SK-N-SH (cell line): ENCODE measurements at regions not wholly inside any gene's neighbourhood (a gene's known extent, or its start where the extent isn't known, plus 50 kb on each side); places are given as distances from the start of the nearest gene placed in this dataset.

ENCODE experiments used
- CTCF ChIA-PET: fragments of 300-600, 350-600 bp; formaldehyde crosslinking; extraction: SDS; loops from one replicate; lab custom pipeline; 2021; lab: Yijun Ruan, JAX
- POLR2A ChIA-PET: fragments of 350-600 bp; sonication (Branson Sonifier 250); formaldehyde crosslinking; extraction: SDS; loops from one replicate; lab custom pipeline; 2020; ENCODE audit warnings: antibody characterized with exemption, inconsistent platforms; lab: Yijun Ruan, JAX
- DNase-seq: peaks from one replicate; pipeline ENCODE4 v3.0.0; 2012
- H2AFZ ChIP-seq: fragments of 200-600 bp; sonication (generic); 2 replicates; pipeline ENCODE4 v1.8.1; 2016; ENCODE audit warnings: antibody characterized with exemption, mild to moderate bottlenecking, low read depth
- H3F3A ChIP-seq: fragments of 200-600 bp; sonication (generic); replicated peaks from 2 replicates; pipeline ENCODE3; 2016; ENCODE audit warnings: antibody characterized with exemption, mild to moderate bottlenecking; ENCODE audit not compliant: insufficient read depth
- H3K27ac ChIP-seq, 2 experiments: fragments of 200-500 bp in 1 of 2; fragments of 200-600 bp in 1 of 2; sonication (Bioruptor generic) in 1 of 2; sonication (generic), shearing (Covaris generic) in 1 of 2; 2 replicates each; pipeline versions ENCODE4 v1.5.1 to v1.6.1; 2014 to 2016; ENCODE audit warnings: low read depth in 2 of 2, inconsistent platforms in 1 of 2, low read length in 1 of 2, mild to moderate bottlenecking in 1 of 2, mixed read lengths in 1 of 2
- H3K27me3 ChIP-seq: fragments of 200-600 bp; sonication (generic), shearing (Covaris generic); 2 replicates; pipeline ENCODE4 v1.6.1; 2016; ENCODE audit warnings: mixed run types; ENCODE audit not compliant: insufficient read depth
- H3K36me3 ChIP-seq, 2 experiments: fragments of 200-500 bp in 1 of 2; fragments of 200-600 bp in 1 of 2; sonication (Bioruptor generic) in 1 of 2; sonication (generic) in 1 of 2; replicated peaks in 1 of 2; 2 replicates each; pipeline versions ENCODE3 to v1.5.1; 2014 to 2016; ENCODE audit warnings: low read length in 1 of 2, mild to moderate bottlenecking in 1 of 2; ENCODE audit not compliant: insufficient read depth in 2 of 2, control insufficient read depth in 1 of 2
- H3K4me1 ChIP-seq, 2 experiments: fragments of 200-500 bp in 1 of 2; fragments of 200-600 bp in 1 of 2; sonication (Bioruptor generic) in 1 of 2; sonication (generic), shearing (Covaris generic) in 1 of 2; 2 replicates each; pipeline versions ENCODE4 v1.5.1 to v1.6.1; 2014 to 2016; ENCODE audit warnings: low read depth in 1 of 2, low read length in 1 of 2, mixed run types in 1 of 2; ENCODE audit not compliant: insufficient read depth in 2 of 2, control insufficient read depth in 1 of 2
- H3K4me2 ChIP-seq: fragments of 200-600 bp; sonication (generic), shearing (Covaris generic); 2 replicates; pipeline ENCODE4 v1.6.1; 2017; ENCODE audit warnings: mixed run types
- H3K4me3 ChIP-seq, 2 experiments: fragments of 200-500 bp in 1 of 2; fragments of 200-600 bp in 1 of 2; sonication (Bioruptor generic) in 1 of 2; sonication (generic), shearing (Covaris generic) in 1 of 2; 2 replicates each; pipeline versions ENCODE4 v1.5.1 to v1.8.1; 2014 to 2016; ENCODE audit warnings: low read depth in 2 of 2, inconsistent platforms in 1 of 2, low read length in 1 of 2, mild to moderate bottlenecking in 1 of 2, mixed read lengths in 1 of 2, moderate library complexity in 1 of 2
- H3K79me2 ChIP-seq: fragments of 200-600 bp; sonication (generic); 2 replicates; pipeline ENCODE4 v1.8.1; 2017; ENCODE audit warnings: mild to moderate bottlenecking; ENCODE audit not compliant: insufficient read depth
- H3K9ac ChIP-seq: fragments of 200-600 bp; sonication (generic); 2 replicates; pipeline ENCODE4 v1.6.1; 2017; ENCODE audit warnings: mixed run types
- H3K9me2 ChIP-seq: fragments of 200-600 bp; sonication (generic); 2 replicates; pipeline ENCODE4 v1.6.1; 2017; ENCODE audit warnings: mixed run types
- H3K9me3 ChIP-seq: fragments of 200-600 bp; sonication (generic); 2 replicates; pipeline ENCODE4 v1.6.1; 2017; ENCODE audit warnings: mixed run types, mild to moderate bottlenecking, moderate library complexity
- H4K20me1 ChIP-seq: fragments of 200-600 bp; sonication (generic); 2 replicates; pipeline ENCODE4 v1.6.1; 2017; ENCODE audit warnings: mild to moderate bottlenecking, mixed run types; ENCODE audit not compliant: insufficient read depth
- CTCF ChIP-seq: fragments of 200-600 bp; sonication (generic); IDR thresholded peaks from 2 replicates; pipeline ENCODE4 v1.6.1; 2017; ENCODE audit warnings: antibody characterized with exemption, mild to moderate bottlenecking, moderate library complexity
- EP300 ChIP-seq, 2 experiments: IDR thresholded peaks; 2 replicates each; pipeline versions ENCODE4 v1.4.0 to v1.6.1; 2012; ENCODE audit warnings: borderline replicate concordance in 1 of 2, low read depth in 1 of 2, low read length in 1 of 2
- EZH2phosphoT487 ChIP-seq: fragments of 200-600 bp; sonication (generic); IDR thresholded peaks from 2 replicates; pipeline ENCODE4 v1.6.1; 2017; ENCODE audit warnings: low read depth, mixed run types, mild to moderate bottlenecking, antibody characterized with exemption, moderate library complexity, borderline replicate concordance
- FOSL2 ChIP-seq: IDR thresholded peaks from 2 replicates; pipeline ENCODE4 v1.4.0; 2012; ENCODE audit warnings: low read depth, mild to moderate bottlenecking, moderate library complexity, borderline replicate concordance
- FOXM1 ChIP-seq: IDR thresholded peaks from 2 replicates; pipeline ENCODE4 v1.4.0; 2012; ENCODE audit warnings: low read depth, mild to moderate bottlenecking
- JUND ChIP-seq: IDR thresholded peaks from 2 replicates; pipeline ENCODE4 v1.4.0; 2012
- MAX ChIP-seq: IDR thresholded peaks from 2 replicates; pipeline ENCODE4 v1.4.0; 2012; ENCODE audit warnings: low read depth
- NFIC ChIP-seq: IDR thresholded peaks from 2 replicates; pipeline ENCODE4 v1.4.0; 2012; ENCODE audit warnings: borderline replicate concordance
- POLR2AphosphoS5 ChIP-seq: IDR thresholded peaks from 2 replicates; pipeline ENCODE4 v1.6.1; 2012; ENCODE audit warnings: low read depth, low read length
- RAD21 ChIP-seq: IDR thresholded peaks from 2 replicates; pipeline ENCODE4 v1.6.1; 2012; ENCODE audit warnings: mild to moderate bottlenecking, low read length
- REST ChIP-seq: IDR thresholded peaks from 2 replicates; pipeline ENCODE4 v1.6.1; 2012; ENCODE audit warnings: mild to moderate bottlenecking, low read depth, low read length, moderate library complexity
- RFX5 ChIP-seq: IDR thresholded peaks from 2 replicates; pipeline ENCODE4 v1.6.1; 2012; ENCODE audit warnings: mild to moderate bottlenecking, improper control_type of control experiment, low read length
- RXRA ChIP-seq: IDR thresholded peaks from 2 replicates; pipeline ENCODE4 v1.4.0; 2012; ENCODE audit warnings: low read depth, mild to moderate bottlenecking, borderline replicate concordance
- SIN3A ChIP-seq: IDR thresholded peaks from 2 replicates; pipeline ENCODE4 v1.6.1; 2012; ENCODE audit warnings: low read depth, mild to moderate bottlenecking, low read length, moderate library complexity, borderline replicate concordance
- SMC3 ChIP-seq: IDR thresholded peaks from 2 replicates; pipeline ENCODE4 v1.6.1; 2012; ENCODE audit warnings: low read depth, low read length, improper control_type of control experiment
- WGBS: methylation state at CpG from one replicate; pipeline ENCODE4 v1.1.6; 2017; ENCODE audit warnings: low lambda C conversion rate; 5-methylcytosine and 5-hydroxymethylcytosine counted together
- TF ChIP-seq, protein P1 (sequence below): fragments of 150-350 bp; IDR thresholded peaks from 2 replicates; pipeline ENCODE4 v1.6.1; 2017; ENCODE audit warnings: antibody characterized with exemption, low read length, low read depth, borderline replicate concordance
- TF ChIP-seq, protein P2 (sequence below): IDR thresholded peaks from 2 replicates; pipeline ENCODE4; 2012

DNA sequence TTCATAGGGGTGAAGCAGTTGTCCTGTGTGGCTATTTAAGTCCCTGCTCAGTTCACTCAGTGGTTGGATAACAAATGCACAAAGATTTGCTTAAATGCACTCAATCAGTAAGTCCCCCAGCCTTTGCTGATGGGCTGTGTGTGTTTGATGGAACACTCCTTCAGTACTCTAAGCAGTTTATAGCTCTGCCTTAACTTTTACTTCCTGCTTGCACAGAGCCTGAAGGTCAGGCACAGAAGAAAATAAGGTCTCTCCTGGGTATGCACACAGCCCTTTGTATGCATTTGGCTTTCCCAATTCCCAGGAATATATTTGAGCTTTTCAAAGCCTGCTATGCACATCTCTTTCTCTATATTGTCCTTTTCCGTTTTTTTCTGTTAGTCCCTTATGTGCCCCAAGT is 208.7 kb upstream of the STK17B start:
- TF ChIP-seq RXRA, result no peak
- TF ChIP-seq RFX5, result no peak
- TF ChIP-seq FOSL2, result no peak
- TF ChIP-seq, protein P1, sequence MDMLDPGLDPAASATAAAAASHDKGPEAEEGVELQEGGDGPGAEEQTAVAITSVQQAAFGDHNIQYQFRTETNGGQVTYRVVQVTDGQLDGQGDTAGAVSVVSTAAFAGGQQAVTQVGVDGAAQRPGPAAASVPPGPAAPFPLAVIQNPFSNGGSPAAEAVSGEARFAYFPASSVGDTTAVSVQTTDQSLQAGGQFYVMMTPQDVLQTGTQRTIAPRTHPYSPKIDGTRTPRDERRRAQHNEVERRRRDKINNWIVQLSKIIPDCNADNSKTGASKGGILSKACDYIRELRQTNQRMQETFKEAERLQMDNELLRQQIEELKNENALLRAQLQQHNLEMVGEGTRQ, result no peak
- no peak for TF ChIP-seq REST
- TF ChIP-seq EP300 (IDR thresholded peaks at IDR 0.05; ENCODE audit: borderline replicate concordance in 1 of 2, low read depth in 1 of 2, low read length in 1 of 2), result no peak
- TF ChIP-seq FOXM1, result no peak
- no peak for TF ChIP-seq POLR2AphosphoS5
- no peak for TF ChIP-seq RAD21
- TF ChIP-seq, protein P2, sequence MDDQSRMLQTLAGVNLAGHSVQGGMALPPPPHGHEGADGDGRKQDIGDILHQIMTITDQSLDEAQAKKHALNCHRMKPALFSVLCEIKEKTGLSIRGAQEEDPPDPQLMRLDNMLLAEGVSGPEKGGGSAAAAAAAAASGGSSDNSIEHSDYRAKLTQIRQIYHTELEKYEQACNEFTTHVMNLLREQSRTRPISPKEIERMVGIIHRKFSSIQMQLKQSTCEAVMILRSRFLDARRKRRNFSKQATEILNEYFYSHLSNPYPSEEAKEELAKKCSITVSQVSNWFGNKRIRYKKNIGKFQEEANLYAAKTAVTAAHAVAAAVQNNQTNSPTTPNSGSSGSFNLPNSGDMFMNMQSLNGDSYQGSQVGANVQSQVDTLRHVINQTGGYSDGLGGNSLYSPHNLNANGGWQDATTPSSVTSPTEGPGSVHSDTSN, result no peak
- no peak for TF ChIP-seq SMC3
- Histone ChIP-seq H3K9me3 (no peaks in the 10 kb centered on the region), H3K4me2 (no peak overlapping the region), H3K9me2 (no peaks in the 10 kb centered on the region), H4K20me1 (no peaks in the 10 kb centered on the region), H3K27ac (no peak overlapping the region), H2AFZ (no peak overlapping the region), H3K9ac (no peak overlapping the region), H3K79me2 (no peaks in the 10 kb centered on the region), H3F3A (peaks cover 3% of the 10 kb centered on the region), H3K4me3 (no peak overlapping the region), H3K36me3 (no peaks in the 10 kb centered on the region), H3K4me1 (no peaks in the 10 kb centered on the region; a peak in 1 of 4 replicates), H3K27me3 (no peaks in the 10 kb centered on the region)
- ChIA-PET CTCF (no interaction called here), POLR2A (no interaction called here)
- WGBS, result 88% methylated on average over 1 of the region's 1 CpG
- DNase-seq, result no peak

DNA sequence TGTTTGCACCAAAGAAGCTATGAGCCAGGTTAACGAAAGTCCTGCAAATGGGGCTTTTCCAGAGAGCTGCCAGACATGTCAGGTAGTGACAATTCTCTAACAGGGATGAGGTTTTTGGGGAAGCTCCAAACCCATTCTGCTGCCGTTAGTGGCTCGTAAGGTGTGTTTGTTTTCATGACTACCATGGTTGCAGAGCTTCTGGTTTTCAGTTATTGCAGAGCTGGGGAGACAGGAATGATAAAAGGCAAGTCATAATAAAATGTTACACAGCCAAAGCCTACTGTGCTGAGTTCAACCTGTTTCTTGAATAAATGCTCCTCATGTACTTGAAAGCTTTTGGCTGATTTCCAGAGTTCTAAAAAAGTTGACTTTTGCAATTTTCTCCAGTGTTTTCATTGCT is 209.2 kb upstream of the STK17B start:
- Histone ChIP-seq H3K27ac (no peak overlapping the region), H3K9me2 (no peaks in the 10 kb centered on the region), H3K9me3 (no peaks in the 10 kb centered on the region), H3K4me2 (no peak overlapping the region), H3K27me3 (no peaks in the 10 kb centered on the region), H2AFZ (no peak overlapping the region), H3K4me3 (no peak overlapping the region), H3K79me2 (no peaks in the 10 kb centered on the region), H3K36me3 (no peaks in the 10 kb centered on the region), H3F3A (peaks cover 3% of the 10 kb centered on the region), H3K4me1 (no peaks in the 10 kb centered on the region; a peak in 1 of 4 replicates), H3K9ac (no peak overlapping the region), H4K20me1 (no peaks in the 10 kb centered on the region)
- POLR2A ChIA-PET, result no interaction called here
- WGBS, result 91% methylated on average over 3 of the region's 3 CpGs
- CTCF ChIA-PET, result no interaction called here
- TF ChIP-seq SMC3 (no peak), JUND (no peak), SIN3A (no peak), CTCF (no peak), EZH2phosphoT487 (no peak), RFX5 (no peak), NFIC (no peak), MAX (no peak)
- DNase-seq, result no peak
